T-helper 22 cell (primary cell): ENCODE measurements at regions not wholly inside any gene's neighbourhood (a gene's known extent, or its start where the extent isn't known, plus 50 kb on each side); places are given as distances from the start of the nearest gene placed in this dataset.

Experiments used
- DNase-seq: peaks from one replicate; pipeline ENCODE4 v3.0.0-alpha.2; 2020; ENCODE audit warnings: low read depth

- no peak for DNase-seq
Observed at GRCh38 chr5:18043344-18043743, 409.1 kb downstream of the TAF11L14 start.

DNA sequence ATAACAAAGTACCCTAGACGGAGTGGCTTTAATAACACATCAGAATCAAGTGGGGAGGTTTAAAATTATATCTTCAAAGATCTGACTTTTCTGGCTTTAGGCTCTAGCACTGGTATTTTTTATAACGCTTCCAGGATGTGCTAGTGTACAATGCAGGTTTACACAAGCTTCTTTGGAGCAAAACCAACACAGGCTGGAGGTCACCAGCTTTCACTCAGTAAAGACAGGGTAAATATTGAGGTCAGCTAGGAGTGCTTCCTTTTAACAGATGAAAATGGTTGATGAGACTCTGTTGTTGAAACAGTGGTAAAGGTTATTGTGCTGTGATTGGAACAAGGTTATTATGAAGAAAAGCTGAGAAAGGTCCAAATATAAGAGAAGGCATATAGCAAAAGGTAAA lies 414.2 kb downstream of the TAF11L14 start:
- no peak for DNase-seq

GRCh38 chr5:18050345-18050744 lies 416.1 kb downstream of the TAF11L14 start:
- DNase-seq, result no peak

DNA sequence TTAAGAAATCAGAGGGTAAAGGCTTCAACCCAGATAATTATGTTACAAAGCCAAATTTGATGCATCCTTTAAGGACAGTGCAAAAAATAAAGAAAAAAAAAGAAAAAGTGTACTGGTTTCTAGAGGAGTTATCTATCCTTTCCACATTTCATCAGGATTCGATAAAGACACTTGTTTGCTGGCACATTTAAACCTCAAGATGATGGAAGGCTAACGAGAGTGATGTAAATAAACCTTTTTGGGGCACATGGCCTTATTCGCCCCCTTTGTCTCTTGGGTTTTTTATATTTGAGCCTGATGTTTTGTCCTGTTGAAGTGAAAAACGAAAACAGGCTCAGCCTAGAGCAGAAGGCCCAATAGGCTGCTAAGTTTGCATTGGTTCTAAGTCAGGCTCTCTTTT lies 416.5 kb downstream of the TAF11L14 start:
- no peak for DNase-seq

DNA sequence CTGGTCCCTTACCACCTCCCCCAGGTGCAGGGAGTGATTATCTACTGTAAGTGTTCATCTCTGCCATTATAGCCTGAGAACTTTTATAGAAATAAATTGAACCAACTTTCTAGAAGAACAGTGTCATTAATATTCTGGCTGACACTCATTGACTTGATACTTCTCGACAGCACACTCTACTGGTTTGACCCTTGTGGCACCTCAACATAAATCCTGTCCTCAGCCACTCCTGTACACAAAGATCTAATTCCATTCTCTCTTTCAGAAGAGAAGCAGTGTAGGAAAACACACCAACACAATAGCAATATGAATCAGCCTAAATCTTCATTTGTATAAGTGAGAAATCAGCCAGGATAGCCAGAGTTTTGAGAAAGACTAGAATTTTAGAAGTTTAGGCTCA lies 417.7 kb downstream of the TAF11L14 start:
- no peak for DNase-seq

DNA sequence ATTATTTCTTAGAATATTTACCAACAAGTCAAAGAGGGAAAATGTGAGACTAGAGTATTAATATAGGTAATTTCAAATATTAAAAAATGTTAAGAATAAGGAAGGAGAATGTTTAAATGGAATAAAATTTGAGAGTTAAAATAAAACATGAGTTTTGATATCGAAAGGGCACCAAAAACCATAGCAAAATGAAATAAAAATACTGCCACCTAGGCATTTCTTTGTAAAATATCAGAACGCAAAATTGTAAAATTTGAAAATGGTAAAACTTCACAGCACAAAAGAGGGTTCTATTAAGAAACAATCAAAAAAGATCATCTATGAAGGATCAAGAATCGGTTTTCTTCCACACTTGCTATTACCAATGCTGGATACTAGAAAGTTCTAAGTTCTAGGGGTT lies 418.3 kb downstream of the TAF11L14 start:
- DNase-seq, result no peak

GRCh38 chr5:18057725-18058124 lies 423.5 kb downstream of the TAF11L14 start:
- DNase-seq, result no peak

DNA sequence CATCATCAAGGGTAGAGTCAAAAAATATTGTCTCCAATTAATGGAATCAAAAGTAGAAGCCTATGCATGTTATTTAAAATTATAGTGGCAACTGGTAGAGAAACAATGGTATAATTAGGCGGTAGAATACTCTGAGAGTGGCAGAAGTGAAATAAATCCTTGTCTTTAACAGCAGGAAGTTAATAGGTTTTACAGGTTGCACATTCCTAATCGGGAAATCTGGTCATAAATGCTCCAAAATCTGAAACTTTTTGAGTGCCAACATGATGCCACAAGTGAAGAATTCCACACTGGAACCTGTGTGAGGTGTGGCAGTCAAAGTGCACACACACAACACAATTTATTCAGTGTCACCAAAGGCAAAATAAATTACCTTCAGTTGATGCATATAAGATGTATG lies 433.4 kb downstream of the TAF11L14 start:
- DNase-seq, result no peak

DNA sequence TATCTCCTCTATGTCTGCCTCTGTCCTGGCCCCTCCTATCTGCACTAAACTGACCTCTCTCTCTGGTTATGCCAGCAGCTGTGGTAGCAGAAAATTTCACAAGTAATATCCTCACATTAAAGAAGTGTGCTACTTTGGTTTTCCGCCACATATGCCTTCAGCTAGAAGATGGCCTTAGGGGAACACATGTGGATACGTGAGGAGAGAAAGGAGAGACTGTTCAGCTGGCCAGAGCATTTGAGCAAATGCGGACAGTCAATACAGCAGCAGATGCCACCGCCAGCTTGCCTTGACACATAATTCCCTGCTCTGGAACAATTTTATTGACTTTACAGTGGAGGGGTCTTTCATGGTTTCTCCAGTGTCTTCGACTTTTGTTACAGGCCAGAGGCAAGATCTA lies 434.6 kb downstream of the TAF11L14 start:
- DNase-seq, result no peak

GRCh38 chr5:18069790-18070189 lies 435.5 kb downstream of the TAF11L14 start:
- no peak for DNase-seq

- DNase-seq, result no peak
Observed at GRCh38 chr5:18072600-18072999, 438.3 kb downstream of the TAF11L14 start.

GRCh38 chr5:18074961-18075360 lies 440.7 kb downstream of the TAF11L14 start:
- DNase-seq, result no peak

- DNase-seq, result no peak
Observed at GRCh38 chr5:18078157-18078556, 443.9 kb downstream of the TAF11L14 start.

DNA sequence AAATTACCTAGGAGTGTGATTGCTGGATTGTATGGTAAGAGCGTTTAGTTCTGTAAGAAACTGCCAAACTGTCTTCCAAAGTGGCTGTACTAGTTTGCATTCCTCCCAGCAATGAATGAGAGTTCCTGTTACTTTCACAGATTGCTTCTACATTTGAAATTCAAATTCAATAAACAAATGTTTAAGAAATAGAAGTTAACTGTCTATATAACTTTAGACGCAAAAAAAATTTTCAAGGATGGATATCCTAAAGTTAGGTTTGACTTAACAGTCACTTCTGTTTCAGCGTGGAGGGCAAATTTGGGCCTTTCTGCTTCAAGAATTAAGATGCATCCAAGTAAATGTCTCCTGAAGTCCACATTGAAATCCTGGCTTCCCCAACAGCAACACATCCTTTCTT lies 445.6 kb downstream of the TAF11L14 start:
- no peak for DNase-seq

- DNase-seq, result no peak
Observed at GRCh38 chr5:18088020-18088579, 453.8 kb downstream of the TAF11L14 start.

DNA sequence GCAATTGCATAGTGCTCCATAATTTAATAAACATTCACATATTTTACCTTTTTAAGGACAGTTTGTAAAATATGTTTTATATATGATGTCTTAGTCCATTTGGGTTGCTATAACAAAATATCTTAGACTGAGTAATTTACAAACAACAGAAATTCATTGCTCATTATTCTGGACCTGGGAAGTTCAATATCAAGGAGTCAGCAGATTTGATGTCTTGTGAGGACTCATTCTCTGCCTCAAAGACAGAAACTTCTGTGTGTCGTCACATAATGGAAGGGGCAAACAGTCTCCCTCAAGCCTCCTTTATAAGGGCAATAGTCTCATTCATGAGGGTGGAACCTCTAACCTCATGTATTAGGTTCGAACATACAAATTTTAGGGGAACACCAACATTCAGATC lies 455.9 kb downstream of the TAF11L14 start:
- DNase-seq, result no peak

DNA sequence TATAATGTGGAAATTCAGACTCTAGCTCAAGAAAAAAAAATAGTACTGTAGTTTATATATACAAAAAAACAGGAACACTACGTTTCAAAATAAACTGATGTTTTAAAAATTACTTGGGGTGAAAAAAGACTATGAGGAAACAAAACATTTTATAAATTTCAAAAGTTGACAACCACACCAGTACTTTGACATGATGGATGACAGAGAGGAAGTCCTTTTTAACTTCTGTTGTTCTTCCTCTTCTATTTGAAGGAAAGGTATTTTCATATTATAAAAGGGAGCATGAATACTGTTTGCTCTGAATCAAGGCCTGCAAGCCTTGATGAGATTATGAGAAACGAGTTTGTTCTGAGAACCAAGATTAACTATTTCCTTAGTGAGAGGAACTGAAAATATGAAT lies 456.9 kb downstream of the TAF11L14 start:
- no peak for DNase-seq

DNA sequence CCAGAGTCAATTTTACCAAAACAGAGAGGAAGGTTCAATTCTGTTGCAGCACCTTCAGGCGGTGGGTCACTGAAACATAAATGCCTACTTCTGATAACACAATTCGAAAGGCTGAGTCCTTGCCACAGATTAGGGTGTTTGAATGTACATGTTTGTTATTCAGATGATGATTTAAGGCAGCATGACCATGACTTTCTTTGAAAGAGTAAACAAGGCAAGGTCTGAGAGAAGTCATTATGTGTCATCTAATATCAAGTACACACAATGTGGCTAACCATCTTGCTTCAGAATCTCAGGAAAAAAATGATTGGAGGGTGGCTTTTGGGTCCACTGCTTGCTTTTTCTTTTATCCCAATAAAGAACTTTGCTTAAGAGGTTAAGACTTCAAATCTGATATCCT lies 457.5 kb downstream of the TAF11L14 start:
- DNase-seq, result no peak

GRCh38 chr5:18095061-18095460 lies 460.8 kb downstream of the TAF11L14 start:
- no peak for DNase-seq

GRCh38 chr5:18097817-18098216 lies 463.6 kb downstream of the TAF11L14 start:
- no peak for DNase-seq

DNA sequence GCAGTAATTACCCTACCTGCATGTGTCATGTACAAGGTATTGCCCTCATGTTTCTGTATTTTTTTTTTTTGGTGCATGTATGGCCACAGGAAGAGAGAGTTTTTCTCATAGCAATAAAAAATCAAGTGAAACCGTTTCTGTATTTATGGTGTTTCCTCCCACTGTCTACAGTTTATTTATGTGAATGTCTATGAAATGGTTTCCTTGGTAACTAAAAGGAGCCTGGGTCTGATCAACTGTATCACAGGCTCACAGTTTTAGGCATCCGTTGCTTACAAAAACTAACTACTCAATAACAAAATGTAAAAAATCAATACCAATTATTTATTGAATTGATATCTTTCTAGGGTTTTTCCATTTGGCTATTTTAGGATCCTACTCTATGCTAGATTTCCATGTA lies 464.4 kb downstream of the TAF11L14 start:
- DNase-seq, result no peak

GRCh38 chr5:18099261-18099660 lies 465.0 kb downstream of the TAF11L14 start:
- no peak for DNase-seq

DNA sequence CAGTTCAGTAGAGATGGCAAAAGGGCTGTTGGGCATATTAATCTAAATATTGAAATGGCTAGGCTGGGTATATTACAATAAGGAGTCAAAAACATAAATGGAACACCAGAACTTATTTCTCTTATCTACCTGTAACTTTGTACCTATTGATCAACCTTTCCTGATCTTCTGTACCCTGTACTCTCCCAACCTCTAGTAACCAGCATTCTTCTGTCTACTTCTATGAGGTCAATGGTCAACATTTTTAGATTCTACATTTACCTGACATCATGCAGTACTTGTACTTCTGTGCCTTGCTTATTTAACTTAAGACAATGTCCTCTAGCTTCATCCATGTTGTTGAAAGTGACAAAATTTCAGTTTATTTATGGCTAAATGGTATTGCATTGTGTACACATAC lies 467.3 kb downstream of the TAF11L14 start:
- DNase-seq, result no peak

DNA sequence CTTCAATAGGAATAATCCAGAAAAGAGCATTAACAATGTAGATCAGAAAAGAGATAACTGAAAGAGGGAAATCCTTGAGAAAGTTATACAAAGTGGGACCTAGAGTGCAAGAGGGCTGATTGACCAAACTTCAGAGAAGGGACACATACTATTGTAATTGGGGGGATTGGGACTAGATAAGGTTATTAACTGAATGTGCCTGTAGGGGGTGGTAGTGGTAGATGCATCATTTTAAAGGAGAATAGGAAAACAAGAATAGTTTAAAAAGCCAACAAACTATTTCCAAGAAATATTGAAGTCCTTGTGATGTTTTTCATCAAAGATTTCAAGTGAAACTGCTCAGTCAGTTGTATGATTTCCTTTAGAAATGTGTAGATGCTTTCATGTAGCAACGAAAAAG lies 468.5 kb downstream of the TAF11L14 start:
- no peak for DNase-seq

DNA sequence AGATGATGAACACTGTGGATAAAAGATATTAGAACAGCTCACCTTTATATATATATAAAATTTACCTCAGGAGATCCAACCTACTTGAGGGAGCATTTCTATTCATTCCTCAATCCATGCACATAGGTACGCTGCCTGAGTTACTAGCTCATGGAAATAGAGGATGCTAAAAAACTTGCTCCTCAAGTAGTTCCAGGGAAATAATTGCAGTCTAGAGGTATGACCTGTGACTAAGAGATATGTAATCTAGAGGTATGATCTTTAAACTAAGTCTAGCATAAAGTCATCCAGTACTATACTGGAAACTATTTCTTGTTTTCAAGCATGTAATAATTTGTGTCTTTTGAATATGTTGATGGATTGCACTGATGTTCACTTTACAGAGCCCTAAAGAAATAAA lies 471.2 kb downstream of the TAF11L14 start:
- DNase-seq, result no peak
